GM21528 (cell line): ENCODE measurements at regions not wholly inside any gene's neighbourhood (a gene's known extent, or its start where the extent isn't known, plus 50 kb on each side); places are given as distances from the start of the nearest gene placed in this dataset.

Experiments used
- ATAC-seq: cut with Tn5 transposase; IDR thresholded peaks from one replicate; pipeline ENCODE4 v1.9.1; 2021; ENCODE audit warnings: mild to moderate bottlenecking, moderate library complexity; ENCODE audit not compliant: unreplicated experiment, low FRiP score

GRCh38 chr13:74892096-74892495 is 589.9 kb downstream of the TBC1D4 start:
- no peak for ATAC-seq

GRCh38 chr13:74891610-74892009 is 590.4 kb downstream of the TBC1D4 start:
- no peak for ATAC-seq

GRCh38 chr13:74889321-74889720 is 592.6 kb downstream of the TBC1D4 start:
- no peak for ATAC-seq

- no peak for ATAC-seq
These were observed 595.5 kb downstream of the TBC1D4 start for GRCh38 chr13:74886502-74886901.

- ATAC-seq: no peak
These were observed 598.1 kb downstream of the TBC1D4 start for GRCh38 chr13:74883834-74884233.

- no peak for ATAC-seq
These were observed 610.4 kb downstream of the TBC1D4 start for GRCh38 chr13:74871369-74872070.

- ATAC-seq: no peak
These were observed 611.1 kb downstream of the TBC1D4 start for GRCh38 chr13:74870865-74871264.

GRCh38 chr13:74869846-74870245 is 612.1 kb downstream of the TBC1D4 start:
- no peak for ATAC-seq

- no peak for ATAC-seq
These were observed 613.9 kb downstream of the TBC1D4 start for GRCh38 chr13:74868049-74868448.

GRCh38 chr13:74867460-74867859 is 614.5 kb downstream of the TBC1D4 start:
- no peak for ATAC-seq

GRCh38 chr13:74866101-74866500 is 615.9 kb downstream of the TBC1D4 start:
- ATAC-seq: no peak

GRCh38 chr13:74865656-74866055 is 616.3 kb downstream of the TBC1D4 start:
- no peak for ATAC-seq

GRCh38 chr13:74860789-74861188 is 621.2 kb downstream of the TBC1D4 start:
- ATAC-seq: no peak

- ATAC-seq: no peak
These were observed 631.1 kb downstream of the TBC1D4 start for GRCh38 chr13:74850893-74851292.

GRCh38 chr13:74847966-74848365 is 634.0 kb downstream of the TBC1D4 start:
- ATAC-seq: no peak

GRCh38 chr13:74845806-74846205 is 636.2 kb downstream of the TBC1D4 start:
- ATAC-seq: no peak

GRCh38 chr13:74841651-74842050 is 640.3 kb downstream of the TBC1D4 start:
- ATAC-seq: no peak

- no peak for ATAC-seq
These were observed 640.8 kb downstream of the TBC1D4 start for GRCh38 chr13:74841123-74841522.

GRCh38 chr13:74839656-74840055 is 642.3 kb downstream of the TBC1D4 start:
- ATAC-seq: no peak

GRCh38 chr13:74838096-74838495 is 643.9 kb downstream of the TBC1D4 start:
- no peak for ATAC-seq

GRCh38 chr13:74836628-74837027 is 645.3 kb downstream of the TBC1D4 start:
- no peak for ATAC-seq

GRCh38 chr13:74835579-74835978 is 646.4 kb downstream of the TBC1D4 start:
- ATAC-seq: no peak

GRCh38 chr13:74825938-74826246 is 656.1 kb downstream of the TBC1D4 start:
- no peak for ATAC-seq
